ENCODE measurements at regions not wholly inside any gene's neighbourhood (a gene's known extent, or its start where the extent isn't known, plus 50 kb on each side); places are given as distances from the start of the nearest gene placed in this dataset.

GRCh38 chr3:159131376-159131775 lies 329.5 kb downstream of the MFSD1 start:
- no peak for TF ChIP-seq CTCF (conservative IDR thresholded peaks at IDR 0.05; ENCODE audit: low read length)
- no peak for TF ChIP-seq EZH2phosphoT487 (IDR thresholded peaks at IDR 0.05; ENCODE audit: borderline replicate concordance, low read depth, low read length)

Measured in OCI-LY7 (cell line).